HG03354 (cell line): ENCODE measurements at regions not wholly inside any gene's neighbourhood (a gene's known extent, or its start where the extent isn't known, plus 50 kb on each side); places are given as distances from the start of the nearest gene placed in this dataset.

Source experiments
- ATAC-seq: cut with Tn5 transposase; IDR thresholded peaks from one replicate; pipeline ENCODE4 v1.9.1; 2021; ENCODE audit warnings: mild to moderate bottlenecking; ENCODE audit not compliant: unreplicated experiment, poor library complexity, severe bottlenecking

DNA sequence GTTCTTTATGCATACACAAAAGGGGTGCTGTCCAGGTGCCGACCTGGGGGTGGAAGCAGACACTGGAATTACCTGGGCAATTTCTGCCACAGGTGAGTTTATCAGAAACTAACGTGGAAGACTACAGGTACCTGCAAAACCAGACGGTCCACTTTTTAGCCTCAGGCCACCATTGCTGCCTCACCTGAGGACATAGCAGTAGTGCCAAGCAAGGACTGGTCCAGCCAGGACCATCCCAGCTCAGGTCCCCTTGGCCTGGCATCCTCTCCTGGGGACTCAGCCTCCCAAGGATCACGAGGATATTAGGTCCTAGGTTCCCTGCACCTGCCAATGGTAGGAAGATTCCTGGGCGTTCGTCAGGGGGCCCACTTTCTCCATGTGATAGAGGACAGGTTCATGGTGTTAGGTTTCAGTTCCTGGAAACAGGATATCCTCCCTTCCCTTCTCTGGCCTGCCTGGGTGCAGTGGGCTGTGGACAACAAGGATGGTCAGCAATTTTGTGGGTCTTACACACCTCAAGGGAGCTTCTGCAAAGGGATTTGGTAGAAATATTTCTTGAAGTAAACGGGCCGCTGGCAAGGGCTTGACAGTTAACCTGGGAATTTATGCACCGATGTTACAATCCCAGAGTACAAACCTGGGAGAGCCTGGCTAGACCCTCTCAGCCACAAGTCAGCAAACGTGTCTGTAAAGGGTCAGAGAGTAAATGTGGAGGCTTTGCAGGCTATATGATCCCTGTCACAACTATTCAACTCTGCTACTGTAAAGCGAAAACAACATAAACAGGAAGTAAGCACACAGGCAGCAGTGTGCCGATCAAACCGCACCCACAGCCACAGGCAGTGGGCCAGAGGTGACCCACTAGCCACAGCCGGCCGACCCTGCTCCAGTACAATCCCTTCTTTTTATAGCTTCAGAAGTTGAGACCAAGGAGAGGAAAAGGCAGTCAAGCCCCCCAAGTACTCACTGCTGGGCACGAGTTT lies 71.4 kb upstream of the RAB4A start:
- peak; percentile 72 for ATAC-seq

GRCh38 chr1:229203030-229203751 lies 67.7 kb upstream of the RAB4A start:
- ATAC-seq = no peak

DNA sequence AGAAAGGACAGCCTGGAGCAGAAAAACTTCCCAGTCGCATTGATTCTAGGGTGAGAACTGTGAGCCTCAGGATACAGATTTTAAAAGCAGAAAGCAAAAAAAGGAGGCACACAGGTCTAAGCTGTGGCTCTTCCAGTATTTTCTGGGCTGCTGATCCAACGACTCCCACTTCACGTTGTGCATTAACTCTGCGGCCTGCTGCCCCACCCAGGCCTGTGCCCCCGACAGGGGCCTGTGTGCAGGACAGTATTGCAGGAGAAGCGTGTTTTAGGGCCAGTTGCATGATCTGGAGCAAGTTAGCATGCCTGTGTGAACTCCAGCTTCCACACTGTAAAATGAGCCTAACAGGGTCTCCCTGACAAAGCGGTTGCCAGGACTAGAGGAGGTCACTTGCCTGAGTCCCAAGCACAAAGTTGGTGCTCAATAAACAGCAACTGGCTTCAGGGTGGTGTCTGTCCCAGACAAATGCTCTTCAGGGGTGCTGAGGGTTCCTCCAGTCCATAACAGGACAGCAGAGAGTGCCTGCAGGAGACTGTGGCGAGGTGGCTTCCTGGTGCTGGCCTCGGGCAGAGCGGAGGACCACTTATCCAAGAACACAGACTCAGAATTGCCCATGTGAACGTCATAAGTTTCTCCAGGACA lies 66.8 kb upstream of the RAB4A start:
- no peak for ATAC-seq

- no peak for ATAC-seq
Observed at GRCh38 chr1:229204921-229205777, 65.8 kb upstream of the RAB4A start.

GRCh38 chr1:229205854-229206253 lies 65.1 kb upstream of the RAB4A start:
- no peak for ATAC-seq

- ATAC-seq = no peak
Observed at GRCh38 chr1:229207916-229208315, 63.0 kb upstream of the RAB4A start.

DNA sequence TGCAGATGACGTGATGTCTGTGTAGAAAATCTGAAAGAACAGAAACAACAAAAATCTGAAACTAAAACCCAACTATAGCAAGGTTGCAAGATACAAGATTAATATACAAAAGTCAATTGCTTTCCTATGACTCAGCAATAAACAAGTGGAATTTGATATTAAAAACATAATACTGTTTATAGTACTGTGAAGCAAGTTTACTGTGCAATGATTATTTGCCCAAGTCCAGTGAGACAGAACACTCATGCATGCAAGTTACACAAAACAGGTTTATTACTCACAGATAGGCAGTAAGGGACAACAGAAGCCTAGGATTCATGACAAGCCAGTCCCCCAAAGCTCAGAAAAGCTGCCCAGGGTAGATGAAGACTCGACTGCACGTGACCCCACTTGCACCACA lies 62.4 kb upstream of the RAB4A start:
- no peak for ATAC-seq

- no peak for ATAC-seq
Observed at GRCh38 chr1:229209386-229209785, 61.5 kb upstream of the RAB4A start.

DNA sequence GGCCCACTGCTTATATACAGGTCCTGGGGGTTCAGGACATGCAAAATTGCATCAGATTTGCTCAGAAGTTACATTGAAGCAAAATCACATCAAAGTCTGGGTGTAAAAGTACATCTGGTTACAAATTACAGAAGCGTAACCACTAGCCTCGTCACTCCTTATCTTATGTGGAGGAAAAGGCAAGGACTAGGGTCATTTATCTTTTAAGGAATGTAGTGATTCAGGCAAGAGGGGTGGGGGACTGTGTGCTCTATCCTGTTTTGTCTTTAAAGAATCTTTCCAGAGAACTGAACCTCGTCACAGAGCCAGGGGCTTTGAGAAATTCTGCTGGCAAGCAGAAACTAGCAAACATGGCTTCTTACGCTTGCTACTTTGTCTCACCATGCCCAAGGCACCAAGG lies 61.1 kb upstream of the RAB4A start:
- no peak for ATAC-seq

DNA sequence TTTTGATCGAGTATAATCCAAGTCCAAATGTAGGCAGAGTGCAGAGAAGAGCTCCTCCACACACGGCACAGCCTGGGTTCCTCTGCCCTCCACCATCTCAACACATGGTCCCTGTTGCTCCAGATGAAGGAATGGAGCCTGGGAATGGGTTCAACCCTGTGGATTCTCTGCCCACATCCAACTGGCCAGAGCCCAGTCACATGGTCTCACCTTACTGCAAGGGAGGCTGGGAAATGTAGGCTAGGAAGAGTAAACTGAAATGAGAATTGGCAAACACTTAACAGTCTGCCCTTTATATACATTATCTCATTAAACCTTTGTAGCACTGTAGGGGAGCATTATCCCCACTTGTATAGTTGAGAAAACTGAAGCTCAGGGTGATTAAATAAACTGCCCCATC lies 60.1 kb upstream of the RAB4A start:
- no peak for ATAC-seq

GRCh38 chr1:229213797-229214196 lies 57.1 kb upstream of the RAB4A start:
- ATAC-seq = no peak

- ATAC-seq = no peak
Observed at GRCh38 chr1:229217716-229218115, 53.2 kb upstream of the RAB4A start.

DNA sequence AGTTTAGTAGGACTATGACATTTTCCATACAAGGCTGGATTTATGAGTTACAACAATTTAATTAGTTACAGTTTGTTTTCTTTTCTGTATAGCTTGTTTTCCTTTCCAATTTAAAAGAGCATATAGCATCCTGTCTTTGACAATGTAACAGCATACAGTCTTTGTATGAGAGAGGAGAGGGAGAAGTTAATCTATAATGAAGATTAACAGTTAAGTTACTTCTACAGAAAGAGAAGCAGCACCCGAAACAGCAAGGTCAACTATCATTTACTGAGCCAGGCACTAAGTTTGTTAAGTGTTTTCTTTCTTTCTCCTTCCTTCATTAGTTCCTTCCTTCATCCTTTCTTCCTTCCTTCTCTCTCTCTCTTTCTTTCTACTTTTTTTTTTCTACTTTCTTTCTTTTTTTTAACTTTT lies 52.3 kb upstream of the RAB4A start:
- no peak for ATAC-seq

GRCh38 chr1:229220163-229220846 lies 50.6 kb upstream of the RAB4A start:
- ATAC-seq = no peak

DNA sequence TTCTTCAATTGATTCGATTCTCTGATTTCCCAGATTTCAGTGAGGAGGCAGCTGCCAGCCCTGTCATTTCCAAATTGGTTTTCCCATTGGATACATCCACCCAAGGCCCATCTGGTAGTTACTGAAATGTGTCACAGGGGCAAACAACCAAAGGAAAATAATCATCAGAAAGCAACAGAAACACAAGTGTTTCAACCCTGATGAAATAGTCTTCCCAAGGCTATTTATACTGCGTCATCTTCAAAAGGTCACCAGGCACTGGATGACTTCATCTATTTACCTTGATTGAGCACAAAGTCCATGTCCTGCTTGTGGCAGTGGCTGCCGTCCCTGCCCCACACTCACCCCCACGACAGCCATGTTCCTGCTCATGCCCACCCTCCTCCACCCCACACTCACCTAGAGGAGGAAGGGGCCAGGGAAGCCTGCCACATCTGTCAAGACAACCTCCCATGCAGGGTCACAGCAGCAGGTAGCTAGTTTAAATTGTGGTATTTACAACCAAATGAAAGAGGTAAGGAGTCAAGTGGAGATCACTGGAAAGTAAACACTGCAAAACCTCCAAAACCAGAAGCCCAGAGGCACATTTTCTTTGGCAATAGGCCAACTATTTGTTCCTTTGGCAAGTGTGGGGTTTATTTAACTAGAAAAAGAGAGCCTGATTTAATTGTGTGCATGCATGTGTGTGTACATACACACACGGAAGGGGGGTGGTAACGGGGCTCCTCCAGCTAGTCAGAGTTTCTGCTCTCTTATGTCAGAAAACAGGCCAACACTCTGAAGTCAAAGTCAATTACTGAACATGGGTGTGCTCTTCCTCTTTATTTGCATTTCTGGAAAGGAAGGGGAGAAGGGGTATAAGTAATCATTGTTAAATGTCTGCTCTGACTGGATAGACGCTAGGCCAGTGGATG lies 49.5 kb upstream of the RAB4A start:
- ATAC-seq = no peak
